ENCODE measurements at regions not wholly inside any gene's neighbourhood (a gene's known extent, or its start where the extent isn't known, plus 50 kb on each side); places are given as distances from the start of the nearest gene placed in this dataset.
A peak's percentile ranks its signal among the peaks of the same experiment; 100 is the strongest.

- Histone ChIP-seq H3K4me3 (ENCODE audit: low read depth, low read length) (no peak overlapping the region), H3K36me3 (ENCODE audit: control insufficient read depth, insufficient read depth, low read length) (no peaks in the 10 kb centered on the region), H3K27me3 (ENCODE audit: control insufficient read depth, insufficient read depth, low read length) (no peaks in the 10 kb centered on the region)
- DNase-seq (ENCODE audit: low read depth), result no peak
- TF ChIP-seq CTCF (IDR thresholded peaks at IDR 0.05; ENCODE audit: insufficient read depth, low read length, poor library complexity, severe bottlenecking), result no peak
These were observed 72.5 kb downstream of the RGS12 start for GRCh38 chr4:3365326-3365725.

GRCh38 chr4:3365871-3366842 lies 73.3 kb downstream of the RGS12 start:
- Histone ChIP-seq H3K27me3 (ENCODE audit: control insufficient read depth, insufficient read depth, low read length) (no peaks in the 10 kb centered on the region), H3K4me3 (ENCODE audit: low read depth, low read length) (no peak overlapping the region), H3K36me3 (ENCODE audit: control insufficient read depth, insufficient read depth, low read length) (no peaks in the 10 kb centered on the region)
- no peak for DNase-seq (ENCODE audit: low read depth)
- no peak for TF ChIP-seq CTCF (IDR thresholded peaks at IDR 0.05; ENCODE audit: insufficient read depth, low read length, poor library complexity, severe bottlenecking)

GRCh38 chr4:3366893-3367775 lies 74.3 kb downstream of the RGS12 start:
- no peaks in the 10 kb centered on the region for H3K27me3 ChIP-seq (ENCODE audit: control insufficient read depth, insufficient read depth, low read length)
- TF ChIP-seq CTCF (IDR thresholded peaks at IDR 0.05; ENCODE audit: insufficient read depth, low read length, poor library complexity, severe bottlenecking), result peak; percentile 13
- no peaks in the 10 kb centered on the region for H3K36me3 ChIP-seq (ENCODE audit: control insufficient read depth, insufficient read depth, low read length)
- no peak for DNase-seq (ENCODE audit: low read depth)
- H3K4me3 ChIP-seq (ENCODE audit: low read depth, low read length), result no peak overlapping the region

- DNase-seq (ENCODE audit: low read depth), result no peak
- H3K4me3 ChIP-seq (ENCODE audit: low read depth, low read length), result no peak overlapping the region
- H3K36me3 ChIP-seq (ENCODE audit: control insufficient read depth, insufficient read depth, low read length), result no peaks in the 10 kb centered on the region
- H3K27me3 ChIP-seq (ENCODE audit: control insufficient read depth, insufficient read depth, low read length), result no peaks in the 10 kb centered on the region
- no peak for TF ChIP-seq CTCF (IDR thresholded peaks at IDR 0.05; ENCODE audit: insufficient read depth, low read length, poor library complexity, severe bottlenecking)
These were observed 73.9 kb upstream of the HGFAC start for GRCh38 chr4:3367866-3368265.

- TF ChIP-seq CTCF (IDR thresholded peaks at IDR 0.05; ENCODE audit: insufficient read depth, low read length, poor library complexity, severe bottlenecking), result no peak
- DNase-seq (ENCODE audit: low read depth), result no peak
- H3K27me3 ChIP-seq (ENCODE audit: control insufficient read depth, insufficient read depth, low read length), result no peaks in the 10 kb centered on the region
- no peaks in the 10 kb centered on the region for H3K36me3 ChIP-seq (ENCODE audit: control insufficient read depth, insufficient read depth, low read length)
- H3K4me3 ChIP-seq (ENCODE audit: low read depth, low read length), result no peak overlapping the region
These were observed 73.4 kb upstream of the HGFAC start for GRCh38 chr4:3368334-3368733.
